ENCODE measurements at regions not wholly inside any gene's neighbourhood (a gene's known extent, or its start where the extent isn't known, plus 50 kb on each side); places are given as distances from the start of the nearest gene placed in this dataset.
A peak's percentile ranks its signal among the peaks of the same experiment; 100 is the strongest.

DNA sequence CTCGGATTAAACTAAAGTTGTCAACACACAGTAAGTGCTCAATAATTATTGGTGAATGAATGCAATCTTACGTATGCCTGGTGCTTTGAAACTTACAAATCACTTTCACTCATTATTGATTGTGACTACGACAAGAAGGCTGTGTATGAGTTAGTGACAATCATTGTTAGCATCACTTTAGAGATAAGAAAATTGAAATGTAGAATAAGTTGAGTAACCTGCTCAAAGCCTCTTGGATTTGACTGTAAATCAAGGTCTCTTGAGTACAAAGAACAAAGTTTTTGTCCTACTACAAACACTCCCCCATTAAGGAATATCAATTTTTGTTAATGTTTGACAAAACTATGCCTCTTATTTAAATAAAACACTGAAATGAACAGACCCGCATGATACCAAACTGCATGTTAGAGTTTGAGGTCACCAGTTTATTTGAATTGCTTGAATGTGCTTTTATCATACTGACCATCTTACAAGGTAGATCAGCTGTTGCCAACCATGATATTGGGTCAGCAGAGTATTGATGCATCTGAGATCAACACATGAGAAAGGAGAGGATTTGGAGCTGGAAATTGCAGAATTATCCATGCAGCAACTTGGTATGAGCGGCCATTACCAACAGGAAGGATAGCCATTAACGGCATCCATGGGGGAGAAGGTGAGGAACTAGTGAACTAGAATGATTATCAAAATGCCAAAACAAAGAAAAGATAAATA is 142.1 kb downstream of the IRS1 start (continued):
- TF ChIP-seq FLYWCH1 (CRISPR knock-in tag; IDR thresholded peaks at IDR 0.05) (no peak), ZFP90 (CRISPR knock-in tag; IDR thresholded peaks at IDR 0.05; ENCODE audit: borderline replicate concordance) (no peak), EP300 (IDR thresholded peaks at IDR 0.05; ENCODE audit: low read depth in 2 of 2, low read length in 2 of 2) (peak in 1 of 2 experiments; percentile 96; a peak in 3 of 4 replicates), EP300 (CRISPR knock-in tag; IDR thresholded peaks at IDR 0.05; ENCODE audit: borderline replicate concordance) (peak; percentile 64), NPAS2 (CRISPR knock-in tag; IDR thresholded peaks at IDR 0.05; ENCODE audit: borderline replicate concordance) (no peak), SP140L (CRISPR knock-in tag; IDR thresholded peaks at IDR 0.05; ENCODE audit: borderline replicate concordance) (peak; percentile 76), ZBTB2 (CRISPR knock-in tag; IDR thresholded peaks at IDR 0.05; ENCODE audit: low read depth) (no peak), CCAR2 (optimal IDR thresholded peaks at IDR 0.05; ENCODE audit: low read depth, low read length) (no peak), ZNF598 (CRISPR knock-in tag; IDR thresholded peaks at IDR 0.05; ENCODE audit: borderline replicate concordance) (no peak), ERF (CRISPR knock-in tag; IDR thresholded peaks at IDR 0.05) (peak; percentile 70), XRCC5 (optimal IDR thresholded peaks at IDR 0.05; ENCODE audit: low read length) (no peak), ZNF710 (CRISPR knock-in tag; IDR thresholded peaks at IDR 0.05; ENCODE audit: borderline replicate concordance) (no peak), ZNF556 (CRISPR knock-in tag; IDR thresholded peaks at IDR 0.05; ENCODE audit: borderline replicate concordance) (peak; percentile 38; the same call in 1 of the 2 replicates), POGK (CRISPR knock-in tag; conservative IDR thresholded peaks at IDR 0.05) (no peak), GTF3A (CRISPR knock-in tag; conservative IDR thresholded peaks at IDR 0.05) (no peak), ZNF124 (CRISPR knock-in tag; IDR thresholded peaks at IDR 0.05) (no peak)
- TF ChIP-seq, protein P1, sequence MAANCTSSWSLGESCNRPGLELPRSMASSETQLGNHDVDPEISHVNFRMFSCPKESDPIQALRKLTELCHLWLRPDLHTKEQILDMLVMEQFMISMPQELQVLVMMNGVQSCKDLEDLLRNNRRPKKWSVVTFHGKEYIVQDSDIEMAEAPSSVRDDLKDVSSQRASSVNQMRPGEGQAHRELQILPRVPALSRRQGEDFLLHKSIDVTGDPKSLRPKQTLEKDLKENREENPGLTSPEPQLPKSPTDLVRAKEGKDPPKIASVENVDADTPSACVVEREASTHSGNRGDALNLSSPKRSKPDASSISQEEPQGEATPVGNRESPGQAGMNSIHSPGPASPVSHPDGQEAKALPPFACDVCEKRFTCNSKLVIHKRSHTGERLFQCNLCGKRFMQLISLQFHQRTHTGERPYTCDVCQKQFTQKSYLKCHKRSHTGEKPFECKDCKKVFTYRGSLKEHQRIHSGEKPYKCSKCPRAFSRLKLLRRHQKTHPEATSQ (CRISPR knock-in tag; IDR thresholded peaks at IDR 0.05; ENCODE audit: borderline replicate concordance), result peak; percentile 48; the same call in 1 of the 2 replicates
- TF ChIP-seq, protein P2, sequence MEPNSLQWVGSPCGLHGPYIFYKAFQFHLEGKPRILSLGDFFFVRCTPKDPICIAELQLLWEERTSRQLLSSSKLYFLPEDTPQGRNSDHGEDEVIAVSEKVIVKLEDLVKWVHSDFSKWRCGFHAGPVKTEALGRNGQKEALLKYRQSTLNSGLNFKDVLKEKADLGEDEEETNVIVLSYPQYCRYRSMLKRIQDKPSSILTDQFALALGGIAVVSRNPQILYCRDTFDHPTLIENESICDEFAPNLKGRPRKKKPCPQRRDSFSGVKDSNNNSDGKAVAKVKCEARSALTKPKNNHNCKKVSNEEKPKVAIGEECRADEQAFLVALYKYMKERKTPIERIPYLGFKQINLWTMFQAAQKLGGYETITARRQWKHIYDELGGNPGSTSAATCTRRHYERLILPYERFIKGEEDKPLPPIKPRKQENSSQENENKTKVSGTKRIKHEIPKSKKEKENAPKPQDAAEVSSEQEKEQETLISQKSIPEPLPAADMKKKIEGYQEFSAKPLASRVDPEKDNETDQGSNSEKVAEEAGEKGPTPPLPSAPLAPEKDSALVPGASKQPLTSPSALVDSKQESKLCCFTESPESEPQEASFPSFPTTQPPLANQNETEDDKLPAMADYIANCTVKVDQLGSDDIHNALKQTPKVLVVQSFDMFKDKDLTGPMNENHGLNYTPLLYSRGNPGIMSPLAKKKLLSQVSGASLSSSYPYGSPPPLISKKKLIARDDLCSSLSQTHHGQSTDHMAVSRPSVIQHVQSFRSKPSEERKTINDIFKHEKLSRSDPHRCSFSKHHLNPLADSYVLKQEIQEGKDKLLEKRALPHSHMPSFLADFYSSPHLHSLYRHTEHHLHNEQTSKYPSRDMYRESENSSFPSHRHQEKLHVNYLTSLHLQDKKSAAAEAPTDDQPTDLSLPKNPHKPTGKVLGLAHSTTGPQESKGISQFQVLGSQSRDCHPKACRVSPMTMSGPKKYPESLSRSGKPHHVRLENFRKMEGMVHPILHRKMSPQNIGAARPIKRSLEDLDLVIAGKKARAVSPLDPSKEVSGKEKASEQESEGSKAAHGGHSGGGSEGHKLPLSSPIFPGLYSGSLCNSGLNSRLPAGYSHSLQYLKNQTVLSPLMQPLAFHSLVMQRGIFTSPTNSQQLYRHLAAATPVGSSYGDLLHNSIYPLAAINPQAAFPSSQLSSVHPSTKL (CRISPR knock-in tag; IDR thresholded peaks at IDR 0.05), result peak; percentile 93
